Uterus (tissue), 2 donors: ENCODE measurements at regions not wholly inside any gene's neighbourhood (a gene's known extent, or its start where the extent isn't known, plus 50 kb on each side); places are given as distances from the start of the nearest gene placed in this dataset.

Source experiments
- POLR2A ChIP-seq, 2 donors: fragments of 450-650 bp; IDR thresholded peaks; one replicate each; pipeline ENCODE4 v1.6.1; 2016; ENCODE audit warnings: antibody characterized with exemption in 2 of 2, mild to moderate bottlenecking in 1 of 2, moderate library complexity in 1 of 2
- TF ChIP-seq, protein P1 (sequence below), 4 experiments: fragments of 200-600 bp in 2 of 4; fragments of 450-650 bp in 2 of 4; sonication (generic) in 2 of 4; IDR thresholded peaks; one replicate each; pipeline ENCODE4 v1.5.1; 2016 to 2019; ENCODE audit warnings: antibody characterized with exemption in 4 of 4, mild to moderate bottlenecking in 2 of 4, moderate library complexity in 1 of 4

DNA sequence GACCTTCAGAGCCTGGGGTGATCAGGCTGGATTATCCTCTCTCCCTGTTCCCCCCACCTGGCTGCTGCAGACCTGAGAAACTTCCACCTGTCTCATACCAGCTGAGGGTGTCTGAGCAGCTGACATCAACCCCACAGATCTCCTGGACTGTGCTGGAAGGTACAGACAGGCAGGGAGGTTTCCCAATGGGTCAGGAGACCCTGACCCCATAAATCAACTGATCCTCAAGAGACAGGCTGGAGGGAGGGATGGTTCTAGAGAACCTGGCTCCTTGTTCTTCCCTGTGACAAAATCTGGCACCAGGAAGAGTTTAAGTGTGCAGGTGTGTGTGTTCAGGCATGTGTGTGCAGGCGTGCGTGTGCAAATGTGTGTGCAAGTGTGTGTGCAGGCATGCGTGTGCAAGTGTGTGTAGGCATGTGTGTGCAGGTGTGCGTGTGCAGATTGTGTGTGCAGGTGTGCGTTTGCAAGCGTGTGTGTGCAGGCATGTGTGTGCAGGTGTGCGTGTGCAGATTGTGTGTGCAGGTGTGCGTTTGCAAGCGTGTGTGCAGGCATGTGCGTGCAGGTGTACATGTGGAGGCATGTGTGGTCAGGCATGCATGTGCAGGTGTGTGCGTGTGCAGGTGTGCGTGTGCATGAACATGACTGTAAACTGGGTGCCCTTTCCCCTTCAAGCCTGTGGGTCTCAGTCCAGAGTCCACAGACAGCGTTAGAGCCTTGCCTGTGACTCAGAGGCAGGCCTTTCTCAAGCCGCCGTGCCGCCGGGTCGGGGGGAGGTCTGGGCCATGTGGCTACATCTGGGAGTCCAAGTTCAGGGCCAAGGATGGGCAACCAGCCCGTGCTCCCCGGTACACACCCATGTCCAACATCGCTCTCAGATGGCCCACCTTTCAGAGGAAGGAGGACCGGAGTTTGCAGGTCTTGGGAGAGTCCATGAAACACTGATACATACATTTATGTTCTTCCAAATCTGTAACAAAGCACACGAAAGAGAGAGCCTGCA lies 50.1 kb upstream of the ELN start:
- TF ChIP-seq, protein P1, sequence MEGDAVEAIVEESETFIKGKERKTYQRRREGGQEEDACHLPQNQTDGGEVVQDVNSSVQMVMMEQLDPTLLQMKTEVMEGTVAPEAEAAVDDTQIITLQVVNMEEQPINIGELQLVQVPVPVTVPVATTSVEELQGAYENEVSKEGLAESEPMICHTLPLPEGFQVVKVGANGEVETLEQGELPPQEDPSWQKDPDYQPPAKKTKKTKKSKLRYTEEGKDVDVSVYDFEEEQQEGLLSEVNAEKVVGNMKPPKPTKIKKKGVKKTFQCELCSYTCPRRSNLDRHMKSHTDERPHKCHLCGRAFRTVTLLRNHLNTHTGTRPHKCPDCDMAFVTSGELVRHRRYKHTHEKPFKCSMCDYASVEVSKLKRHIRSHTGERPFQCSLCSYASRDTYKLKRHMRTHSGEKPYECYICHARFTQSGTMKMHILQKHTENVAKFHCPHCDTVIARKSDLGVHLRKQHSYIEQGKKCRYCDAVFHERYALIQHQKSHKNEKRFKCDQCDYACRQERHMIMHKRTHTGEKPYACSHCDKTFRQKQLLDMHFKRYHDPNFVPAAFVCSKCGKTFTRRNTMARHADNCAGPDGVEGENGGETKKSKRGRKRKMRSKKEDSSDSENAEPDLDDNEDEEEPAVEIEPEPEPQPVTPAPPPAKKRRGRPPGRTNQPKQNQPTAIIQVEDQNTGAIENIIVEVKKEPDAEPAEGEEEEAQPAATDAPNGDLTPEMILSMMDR (IDR thresholded peaks at IDR 0.05), result no peak
- no peak for TF ChIP-seq POLR2A (IDR thresholded peaks at IDR 0.05)
